WTC11 (cell line): ENCODE measurements at regions not wholly inside any gene's neighbourhood (a gene's known extent, or its start where the extent isn't known, plus 50 kb on each side); places are given as distances from the start of the nearest gene placed in this dataset.

ENCODE experiments used
- ATAC-seq: fragments of 200-7000 bp; cut with Tn5 transposase; 2 replicates; pipeline ENCODE4 v1.10.0; 2021; ENCODE audit warnings: mild to moderate bottlenecking, moderate library complexity
- CTCF ChIA-PET: fragments of 300-600 bp; sonication (Branson Sonifier 250); formaldehyde crosslinking; loops from one replicate; lab custom pipeline; 2021; ENCODE audit warnings: antibody characterized with exemption; lab: Charles Lee
- POLR2A ChIA-PET: fragments of 350-600 bp; sonication (Branson Sonifier 250); formaldehyde crosslinking; loops from one replicate; lab custom pipeline; 2021; ENCODE audit warnings: antibody characterized with exemption; lab: Charles Lee
- DNase-seq: peaks from one replicate; pipeline ENCODE4 v3.0.0; 2021; ENCODE audit warnings: low spot score
- H3K27ac Mint-ChIP-seq: 2 replicates; pipeline ENCODE4 v1.8.0; 2021; ENCODE audit warnings: mixed read lengths
- H3K27me3 Mint-ChIP-seq: 2 replicates; pipeline ENCODE4 v1.8.0; 2021; ENCODE audit warnings: low read depth, mild to moderate bottlenecking, moderate library complexity, mixed read lengths
- H3K36me3 Mint-ChIP-seq: 2 replicates; pipeline ENCODE4 v1.8.0; 2021; ENCODE audit warnings: mixed read lengths
- H3K4me1 Mint-ChIP-seq: 2 replicates; pipeline ENCODE4 v1.8.0; 2022; ENCODE audit warnings: mixed read lengths
- H3K4me3 Mint-ChIP-seq: 2 replicates; pipeline ENCODE4 v1.8.0; 2021; ENCODE audit warnings: mild to moderate bottlenecking, moderate library complexity, mixed read lengths
- H3K9me3 Mint-ChIP-seq: 2 replicates; pipeline ENCODE4 v1.8.0; 2021; ENCODE audit warnings: mixed read lengths
- AR ChIP-seq: fragments of 250-450 bp; sonication (Bioruptor Pico); IDR thresholded peaks from 2 replicates; pipeline ENCODE4 v1.9.0; 2021; ENCODE audit warnings: mild to moderate bottlenecking
- ATF2 ChIP-seq: sonication (generic); formaldehyde crosslinking; IDR thresholded peaks from 2 replicates; pipeline ENCODE4 v1.8.1; 2022; ENCODE audit warnings: low read depth, missing genetic modification reagents, borderline replicate concordance
- E2F4 ChIP-seq: sonication (generic); formaldehyde crosslinking; IDR thresholded peaks from 2 replicates; pipeline ENCODE4 v1.8.1; 2022; ENCODE audit warnings: low read depth, mild to moderate bottlenecking, moderate library complexity, missing genetic modification reagents, borderline replicate concordance
- E2F5 ChIP-seq: sonication (generic); formaldehyde crosslinking; IDR thresholded peaks from 2 replicates; pipeline ENCODE4 v1.8.1; 2022; ENCODE audit warnings: mild to moderate bottlenecking, moderate library complexity, missing genetic modification reagents
- EMX1 ChIP-seq: fragments of 250-450 bp; sonication (Bioruptor Pico); IDR thresholded peaks from 2 replicates; pipeline ENCODE4 v1.8.0; 2021; ENCODE audit warnings: mild to moderate bottlenecking
- FOXP1 ChIP-seq: sonication (generic); formaldehyde crosslinking; IDR thresholded peaks from 2 replicates; pipeline ENCODE4 v1.8.0; 2022; ENCODE audit warnings: missing genetic modification reagents, mild to moderate bottlenecking, moderate library complexity, borderline replicate concordance
- HMGA2 ChIP-seq: fragments of 250-450 bp; sonication (Bioruptor Pico); IDR thresholded peaks from 2 replicates; pipeline ENCODE4 v1.4.0; 2021; ENCODE audit warnings: mild to moderate bottlenecking, moderate library complexity
- HMGXB4 ChIP-seq: sonication (generic); formaldehyde crosslinking; IDR thresholded peaks from 2 replicates; pipeline ENCODE4 v1.8.1; 2023; ENCODE audit warnings: mild to moderate bottlenecking, moderate library complexity, missing genetic modification reagents
- IRF2 ChIP-seq: sonication (generic); formaldehyde crosslinking; IDR thresholded peaks from 2 replicates; pipeline ENCODE4 v1.8.0; 2022; ENCODE audit warnings: low read depth, missing genetic modification reagents, borderline replicate concordance
- MAX ChIP-seq: sonication (generic); formaldehyde crosslinking; IDR thresholded peaks from 2 replicates; pipeline ENCODE4 v1.8.0; 2022; ENCODE audit warnings: mild to moderate bottlenecking, missing genetic modification reagents
- MLX ChIP-seq: sonication (generic); formaldehyde crosslinking; IDR thresholded peaks from 2 replicates; pipeline ENCODE4 v1.8.1; 2023; ENCODE audit warnings: mild to moderate bottlenecking, missing genetic modification reagents, moderate library complexity
- NFATC4 ChIP-seq: fragments of 250-450 bp; sonication (Bioruptor Pico); IDR thresholded peaks from 2 replicates; pipeline ENCODE4 v1.9.0; 2021; ENCODE audit warnings: mild to moderate bottlenecking
- PRDM15 ChIP-seq: sonication (generic); formaldehyde crosslinking; IDR thresholded peaks from 2 replicates; pipeline ENCODE4 v1.8.0; 2022; ENCODE audit warnings: missing genetic modification reagents
- TP53 ChIP-seq: sonication (generic); formaldehyde crosslinking; IDR thresholded peaks from 2 replicates; pipeline ENCODE4 v1.8.1; 2023; ENCODE audit warnings: mild to moderate bottlenecking, missing genetic modification reagents
- ZNF121 ChIP-seq: sonication (generic); formaldehyde crosslinking; IDR thresholded peaks from 2 replicates; pipeline ENCODE4 v1.8.0; 2023; ENCODE audit warnings: missing genetic modification reagents
- ZNF138 ChIP-seq: sonication (generic); formaldehyde crosslinking; conservative IDR thresholded peaks from 2 replicates; pipeline ENCODE4 v1.8.1; 2022; ENCODE audit warnings: mild to moderate bottlenecking, moderate library complexity, missing genetic modification reagents
- ZNF232 ChIP-seq: sonication (generic); formaldehyde crosslinking; IDR thresholded peaks from 2 replicates; pipeline ENCODE4 v1.8.0; 2022; ENCODE audit warnings: mild to moderate bottlenecking, missing genetic modification reagents
- ZNF512 ChIP-seq: sonication (generic); formaldehyde crosslinking; IDR thresholded peaks from 2 replicates; pipeline ENCODE4 v1.8.1; 2022; ENCODE audit warnings: missing genetic modification reagents, borderline replicate concordance

- Mint-ChIP-seq H3K27ac (no peak overlapping the region), H3K36me3 (no peaks in the 10 kb centered on the region), H3K27me3 (no peaks in the 10 kb centered on the region), H3K9me3 (peaks cover under 1% of the 10 kb centered on the region), H3K4me1 (no peaks in the 10 kb centered on the region), H3K4me3 (no peak overlapping the region)
- ChIA-PET CTCF (interaction anchor here (0.8 to 1.6 kb wide), 5 partner anchors 46 to 241 kb away, joined by 4 to 10 read pairs (median 5); no protein-coding TSS in a partner anchor), POLR2A (no interaction called here)
- DNase-seq (peak; percentile 39), ATAC-seq (peak; percentile 87)
- TF ChIP-seq ZNF232 (no peak), HMGXB4 (CRISPR knock-in tag) (no peak), HMGA2 (CRISPR knock-in tag) (no peak), ZNF512 (CRISPR knock-in tag) (no peak), MAX (no peak)
Measured at GRCh38 chr5:37951946-37952721, 112.3 kb upstream of the GDNF start.

- no peaks in the 10 kb centered on the region for H3K4me1 Mint-ChIP-seq
- H3K27ac Mint-ChIP-seq = no peak overlapping the region
- no peaks in the 10 kb centered on the region for H3K36me3 Mint-ChIP-seq
- no peak overlapping the region for H3K4me3 Mint-ChIP-seq
- no peaks in the 10 kb centered on the region for H3K27me3 Mint-ChIP-seq
- POLR2A ChIA-PET = no interaction called here
- DNase-seq = no peak
- H3K9me3 Mint-ChIP-seq = no peaks in the 10 kb centered on the region
- CTCF ChIA-PET = interaction anchor here (1.4 kb wide), 1 partner anchor 226 kb away, joined by 3 read pairs; no protein-coding TSS in a partner anchor
- no peak for ATAC-seq
- TF ChIP-seq EMX1 (CRISPR knock-in tag) (no peak), AR (CRISPR knock-in tag) (no peak), ZNF121 (CRISPR knock-in tag) (no peak), MLX (CRISPR knock-in tag) (no peak), TP53 (CRISPR knock-in tag) (no peak), HMGA2 (CRISPR knock-in tag) (no peak), ZNF138 (CRISPR knock-in tag) (no peak), E2F5 (CRISPR knock-in tag) (no peak), PRDM15 (CRISPR knock-in tag) (no peak), NFATC4 (CRISPR knock-in tag) (no peak), FOXP1 (CRISPR knock-in tag) (no peak), IRF2 (CRISPR knock-in tag) (no peak), ATF2 (CRISPR knock-in tag) (no peak), E2F4 (CRISPR knock-in tag) (no peak)
Measured at GRCh38 chr5:37950436-37950835, 110.6 kb upstream of the GDNF start.
